GM21825 (cell line): ENCODE measurements at regions not wholly inside any gene's neighbourhood (a gene's known extent, or its start where the extent isn't known, plus 50 kb on each side); places are given as distances from the start of the nearest gene placed in this dataset.

Experiments used
- ATAC-seq: cut with Tn5 transposase; IDR thresholded peaks from one replicate; pipeline ENCODE4 v1.9.1; 2021; ENCODE audit warnings: mild to moderate bottlenecking, moderate library complexity; ENCODE audit not compliant: unreplicated experiment

DNA sequence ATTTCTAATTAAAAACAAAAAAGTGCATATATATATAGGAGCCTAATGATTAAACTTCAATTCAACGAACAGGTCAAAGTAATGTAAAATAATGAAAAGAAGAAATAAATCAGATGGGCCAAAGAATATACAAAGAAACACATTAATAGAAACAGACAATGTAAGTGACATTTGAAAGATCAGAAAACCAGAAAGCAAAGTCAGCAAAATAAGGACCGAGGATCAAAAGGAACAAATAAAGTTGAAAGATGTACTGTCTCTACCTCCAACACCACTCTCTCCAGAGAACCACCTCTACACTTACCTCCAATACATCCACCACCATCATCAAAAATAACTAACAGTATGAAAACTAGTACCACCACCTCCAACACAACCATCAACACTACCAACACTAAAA is 1226.3 kb upstream of the NCAM2 start:
- ATAC-seq, result no peak

DNA sequence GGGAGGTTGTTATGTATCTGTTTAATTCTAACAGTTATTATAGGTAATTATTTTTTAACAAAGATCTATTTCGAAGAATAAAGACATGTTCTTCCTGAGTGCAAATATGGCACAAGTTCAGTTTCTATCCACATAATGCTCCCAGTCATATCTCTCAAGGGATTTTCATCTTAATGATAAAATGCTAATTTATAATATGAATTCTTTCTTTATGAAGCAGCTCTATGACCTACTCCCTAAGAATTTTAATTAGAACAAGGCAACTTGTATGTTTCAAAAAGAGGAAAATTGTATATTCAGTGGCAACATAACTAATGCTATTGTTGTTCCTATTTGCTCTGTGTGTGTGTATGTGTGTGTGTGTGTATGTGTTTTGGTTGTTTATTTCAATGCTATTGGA is 1222.1 kb upstream of the NCAM2 start:
- no peak for ATAC-seq

DNA sequence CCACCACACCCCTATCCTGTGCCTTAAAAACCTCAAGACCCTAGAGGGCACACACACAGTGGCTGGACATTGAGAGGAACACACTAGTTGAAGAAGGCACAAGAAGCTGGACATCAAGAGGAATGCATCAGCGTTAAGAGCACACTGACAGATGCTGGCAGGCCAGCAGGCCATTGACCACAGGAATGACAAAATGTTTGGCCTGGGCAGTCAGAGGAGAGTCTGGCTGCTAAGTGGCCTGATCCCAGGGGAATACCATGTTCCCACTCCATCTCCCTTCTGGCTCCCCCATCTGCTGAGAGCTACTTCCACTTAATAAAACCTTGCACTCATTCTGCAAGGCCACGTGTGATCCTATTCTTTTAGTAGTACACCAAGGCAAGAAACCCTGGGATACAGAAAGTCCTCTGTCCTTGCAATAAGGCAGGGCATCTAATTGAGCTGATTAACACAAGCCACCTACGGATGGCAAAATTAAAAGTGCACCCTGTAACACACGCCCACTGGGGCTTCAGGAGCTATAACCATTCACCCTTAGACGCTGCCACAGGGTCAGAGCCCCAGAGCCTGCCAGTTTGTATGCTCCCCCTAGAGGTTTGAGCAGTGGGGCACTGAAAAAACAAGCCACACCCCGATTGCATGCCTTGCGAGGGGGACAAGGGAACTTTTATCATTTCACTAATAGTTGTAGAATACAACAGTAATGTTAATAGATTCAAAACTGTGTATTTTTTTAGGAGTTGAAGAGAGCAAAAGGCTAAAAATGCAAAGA is 1216.1 kb upstream of the NCAM2 start:
- ATAC-seq, result no peak

DNA sequence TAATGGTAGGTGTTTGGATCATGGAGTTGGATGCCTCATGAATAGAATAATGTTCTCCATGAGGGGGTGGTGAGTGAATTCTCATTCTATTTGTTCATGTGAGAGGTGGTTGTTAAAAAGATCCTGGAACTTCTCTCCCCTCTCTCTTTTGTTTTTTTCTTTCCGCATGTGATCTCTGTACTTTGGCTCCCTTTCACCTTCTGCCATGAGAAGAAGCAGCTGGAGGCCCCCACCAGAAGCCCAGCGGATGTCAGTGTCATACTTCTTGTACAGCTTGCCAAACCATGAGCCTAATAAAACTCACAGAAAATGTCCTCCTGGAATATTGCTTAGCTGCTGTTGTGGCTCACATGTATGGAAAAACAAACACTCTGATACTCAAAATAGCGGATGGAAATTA is 1212.3 kb upstream of the NCAM2 start:
- ATAC-seq, result no peak

DNA sequence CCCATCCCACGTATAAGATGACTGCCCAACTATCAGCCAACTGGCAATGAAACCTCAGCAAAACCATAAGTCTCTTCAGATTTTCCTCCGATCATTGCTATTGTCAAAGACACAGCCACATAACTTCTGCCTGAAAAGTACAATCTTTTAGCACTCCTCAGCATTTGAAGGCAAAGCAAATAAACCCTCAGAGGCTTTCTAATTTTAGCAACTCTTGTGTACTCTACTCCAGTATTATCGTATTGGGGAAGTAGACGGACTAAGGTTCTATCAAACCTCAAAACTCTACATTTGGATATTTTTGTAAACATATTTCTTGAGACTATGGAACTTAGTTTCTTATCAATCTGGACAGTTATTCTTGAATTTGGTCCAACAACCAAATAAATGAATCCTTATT is 1206.2 kb upstream of the NCAM2 start:
- no peak for ATAC-seq

DNA sequence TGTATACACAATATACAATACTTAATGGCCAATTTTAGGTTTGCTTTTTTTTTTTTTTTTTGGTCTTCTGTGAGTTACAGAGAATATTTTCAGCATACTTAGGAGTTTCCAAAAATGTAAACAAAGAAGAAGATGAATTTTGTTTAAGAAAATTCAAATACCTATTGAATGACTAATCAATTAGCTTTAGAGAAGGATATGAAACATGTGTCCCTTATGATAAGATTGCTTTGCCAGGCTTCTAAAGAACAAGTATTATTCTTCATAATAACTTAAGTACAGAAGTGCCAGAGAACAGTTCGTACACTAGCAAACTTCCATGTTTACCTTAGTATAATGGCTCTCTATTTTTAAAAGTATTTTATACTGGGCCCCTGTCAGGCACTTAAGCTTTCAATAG is 1191.0 kb upstream of the NCAM2 start:
- ATAC-seq, result no peak

DNA sequence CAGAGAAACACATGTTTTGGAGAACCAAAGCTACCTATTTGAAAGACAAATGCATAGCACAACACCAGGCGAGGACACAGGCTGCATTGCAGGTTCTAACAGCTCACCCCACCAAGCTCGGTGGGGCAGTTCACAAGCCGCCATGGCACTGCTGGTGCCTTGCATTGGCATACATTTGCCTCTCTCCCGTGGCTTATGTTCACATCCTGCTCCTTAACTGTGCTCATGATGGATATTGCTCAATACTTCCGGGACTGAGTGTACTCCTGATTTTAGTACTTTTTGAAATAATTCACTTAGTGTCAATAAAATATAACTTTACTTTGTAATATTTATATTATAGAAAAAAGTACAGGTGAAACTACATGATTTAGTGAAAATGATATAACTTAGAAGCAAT is 1187.4 kb upstream of the NCAM2 start:
- ATAC-seq, result no peak

DNA sequence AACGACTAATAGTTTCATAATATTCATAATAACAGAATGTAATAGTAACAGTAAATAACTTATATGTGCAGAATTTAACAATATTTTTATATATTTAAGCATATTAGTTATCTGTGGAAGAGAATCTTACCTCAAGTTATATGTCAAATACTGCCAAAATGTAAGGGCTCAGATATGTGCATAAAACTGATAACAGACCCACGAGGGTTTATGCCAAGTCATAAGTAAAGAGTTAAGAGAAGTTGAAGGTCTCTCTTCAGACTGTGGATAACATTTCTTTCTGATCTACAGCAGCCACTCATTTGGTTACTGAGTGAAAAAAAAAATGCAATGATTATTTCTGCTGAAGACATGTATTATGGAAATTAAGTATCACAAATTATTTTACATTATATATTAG is 1167.8 kb upstream of the NCAM2 start:
- no peak for ATAC-seq

DNA sequence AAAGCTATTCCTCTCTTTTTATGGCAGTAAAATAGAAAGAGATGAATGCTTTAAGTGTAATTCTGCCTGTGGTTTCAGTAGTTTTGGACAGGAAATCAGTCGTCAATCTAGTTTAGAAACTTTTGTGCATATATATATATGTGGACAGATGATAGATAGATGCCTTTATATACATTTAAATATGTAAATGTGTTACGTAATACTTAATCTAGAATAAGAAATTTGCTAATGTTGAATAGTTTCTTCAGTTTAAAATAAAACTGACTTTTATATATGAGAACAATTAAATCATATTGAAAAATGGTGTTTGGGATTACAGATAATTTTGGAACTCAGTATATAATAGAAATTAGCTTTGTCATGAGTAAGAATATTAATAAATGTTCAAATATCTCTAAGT is 1165.7 kb upstream of the NCAM2 start:
- no peak for ATAC-seq

DNA sequence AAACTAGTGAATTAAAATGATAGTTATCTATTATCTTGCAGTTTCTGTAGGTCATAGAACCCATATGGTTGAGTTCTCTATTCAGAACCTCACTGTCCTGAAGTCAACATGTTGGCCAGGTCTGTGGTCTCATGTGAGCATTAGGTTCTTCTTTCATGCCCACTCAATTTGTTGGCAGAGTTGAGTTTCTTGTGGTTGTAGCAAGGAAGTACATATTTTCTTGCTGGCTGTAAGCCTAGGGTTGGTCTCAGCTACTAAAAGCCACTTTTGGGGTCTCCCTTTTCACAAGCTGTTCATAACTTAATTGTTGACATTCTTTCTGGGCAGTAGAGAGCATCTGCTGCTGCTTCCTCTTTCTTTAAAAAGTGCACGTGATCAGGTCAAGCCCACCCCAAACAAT is 1165.1 kb upstream of the NCAM2 start:
- no peak for ATAC-seq

DNA sequence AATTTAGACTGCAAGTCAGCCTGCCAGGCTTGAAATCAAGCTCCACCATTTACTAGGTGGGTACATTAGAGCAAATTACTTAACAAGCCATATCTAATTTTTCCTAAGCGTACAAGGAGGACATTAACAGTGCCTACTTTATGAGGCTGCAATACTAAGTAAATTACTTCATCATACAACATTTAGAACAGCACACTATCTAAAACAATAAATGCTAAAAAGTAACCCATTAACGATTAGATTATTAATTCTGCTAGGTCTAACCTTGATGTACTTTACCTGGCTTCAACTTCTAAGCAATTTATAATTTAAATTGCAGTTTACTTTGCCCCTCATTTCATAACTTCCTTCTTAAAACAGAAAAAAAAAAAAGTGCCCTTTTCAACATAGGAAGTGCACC is 1155.6 kb upstream of the NCAM2 start:
- no peak for ATAC-seq

DNA sequence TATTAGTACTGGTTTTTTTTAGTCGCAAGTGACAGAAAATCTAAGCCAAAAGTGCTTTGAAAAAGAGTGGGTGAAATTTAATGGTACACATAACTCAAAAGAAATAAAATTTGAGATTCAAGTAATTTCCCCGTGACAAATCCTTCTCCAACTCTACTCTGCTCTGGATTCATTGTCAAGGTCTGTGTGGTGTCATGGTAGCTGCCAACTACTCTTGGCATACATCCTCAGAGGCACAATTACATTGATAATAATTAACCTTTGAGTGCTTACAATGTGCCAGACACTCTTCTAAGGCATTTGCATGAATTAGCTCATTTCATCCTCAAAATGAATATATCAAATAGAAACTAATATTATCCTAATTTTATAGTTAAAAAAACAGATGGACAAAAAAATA is 1153.9 kb upstream of the NCAM2 start:
- ATAC-seq, result no peak

DNA sequence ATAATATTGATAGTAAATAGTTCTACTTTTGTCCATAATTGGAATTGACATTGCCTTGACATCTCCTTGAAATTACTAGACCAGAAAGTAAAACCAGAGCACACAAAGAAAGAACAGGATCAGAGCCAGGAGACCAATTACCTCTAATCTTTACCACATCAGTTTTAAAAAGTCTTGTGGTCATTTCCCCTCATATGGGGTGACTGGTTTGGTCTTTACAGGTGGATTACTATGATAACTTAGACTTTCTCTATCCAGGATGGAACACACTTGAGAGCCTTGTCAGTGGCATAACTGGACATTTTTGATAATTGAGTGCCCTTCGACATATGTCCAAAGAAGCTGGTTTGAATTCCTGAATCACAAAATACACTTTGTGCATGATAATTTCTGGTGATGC is 1148.1 kb upstream of the NCAM2 start:
- no peak for ATAC-seq

DNA sequence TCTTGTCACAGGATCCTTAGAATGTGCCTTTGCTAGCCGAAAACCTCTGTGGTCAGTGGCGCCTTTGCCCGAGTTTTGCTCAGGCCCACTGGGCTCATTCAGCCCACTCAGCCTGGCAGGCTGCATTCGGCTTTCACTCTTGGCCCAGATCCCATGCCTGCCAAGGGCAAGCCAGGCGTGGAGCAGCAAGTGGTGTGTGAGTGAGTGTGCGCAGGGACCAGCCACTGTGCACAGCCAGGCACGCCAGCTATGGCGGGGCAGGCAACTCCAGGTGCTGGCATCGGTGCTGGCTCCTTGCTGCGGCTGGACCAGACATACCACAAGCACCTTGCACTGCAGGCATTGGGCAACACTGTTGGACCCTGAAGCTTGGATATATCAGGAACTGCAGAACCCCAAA is 1145.1 kb upstream of the NCAM2 start:
- no peak for ATAC-seq

DNA sequence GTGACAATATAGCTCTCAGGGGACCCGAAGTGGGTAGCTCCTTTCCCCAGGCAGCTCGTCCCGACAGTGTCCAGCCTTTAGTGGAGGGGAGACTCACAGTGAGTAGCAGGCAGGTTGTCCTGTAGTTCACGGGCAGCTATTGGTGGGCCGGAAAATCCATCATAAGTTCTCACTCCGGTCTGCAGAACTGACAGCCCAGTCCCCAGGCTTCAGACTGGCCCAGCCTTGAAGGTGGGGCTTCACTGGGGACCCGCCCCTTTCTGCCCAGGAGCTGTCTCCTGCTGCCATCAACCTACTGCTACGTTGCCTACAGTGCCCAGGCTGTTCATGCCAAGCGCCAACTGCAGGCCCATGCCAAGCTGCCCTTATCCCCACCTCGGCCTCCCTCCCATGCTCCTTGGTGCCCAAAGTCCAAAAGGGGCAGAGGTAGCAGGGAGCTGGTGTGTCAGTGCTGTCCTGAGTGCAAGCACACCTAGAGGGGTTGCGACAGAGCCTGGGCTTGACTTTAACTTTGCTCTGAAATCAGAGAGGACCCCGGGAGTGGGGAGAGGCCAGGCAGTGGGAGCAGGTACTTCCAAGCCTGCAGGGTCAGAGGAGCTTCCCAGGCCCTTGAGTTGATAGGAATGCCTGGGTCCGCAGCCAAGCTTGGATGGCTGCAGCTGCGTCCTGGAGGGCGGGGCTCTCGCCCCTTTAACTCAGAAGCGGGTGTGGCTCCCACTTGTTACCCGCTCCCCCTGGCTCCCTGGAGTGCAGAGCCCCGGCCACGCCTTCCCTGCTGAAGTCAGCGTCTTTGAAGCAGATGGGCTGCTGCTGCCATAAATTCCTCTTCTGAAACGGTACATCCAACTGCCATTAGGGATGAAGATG is 1144.3 kb upstream of the NCAM2 start:
- ATAC-seq, result no peak

DNA sequence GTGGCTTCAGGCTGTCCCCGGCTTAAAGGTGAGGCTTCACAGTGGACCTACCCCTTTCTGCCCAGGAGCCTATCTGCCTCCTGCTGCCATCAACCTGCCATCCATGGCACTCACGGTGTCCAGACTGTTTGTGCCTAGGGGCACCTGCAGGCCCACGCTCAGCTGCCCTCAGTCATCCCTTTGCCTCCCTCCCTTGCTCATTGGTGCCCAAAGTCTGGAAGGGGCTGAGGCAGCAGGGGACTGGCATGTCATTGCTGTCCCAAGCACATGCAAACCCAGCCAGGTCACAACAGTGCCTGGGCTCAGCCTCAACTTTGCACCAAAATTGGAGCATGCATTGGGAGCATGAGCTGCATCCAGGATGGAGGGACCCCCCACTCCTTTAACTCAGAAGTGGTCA is 1142.7 kb upstream of the NCAM2 start:
- no peak for ATAC-seq

DNA sequence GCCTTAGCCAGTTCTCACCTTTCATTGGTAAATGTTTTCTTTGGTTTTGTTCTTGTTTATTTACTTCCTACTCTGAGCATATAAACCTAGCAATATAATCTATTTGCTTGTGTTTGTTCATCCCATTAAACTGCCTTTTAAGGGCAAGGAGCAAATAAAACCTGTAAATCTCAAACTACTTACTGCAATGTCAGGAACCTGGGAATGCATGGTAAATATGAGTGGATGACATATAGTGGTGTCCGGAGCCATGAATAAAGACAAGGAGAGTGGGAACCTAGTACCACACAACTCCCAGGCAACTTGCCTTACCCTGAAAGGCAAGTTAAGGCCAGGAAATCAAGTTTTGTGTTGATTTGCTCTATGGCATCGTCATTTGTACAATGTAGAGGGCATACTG is 1133.7 kb upstream of the NCAM2 start:
- ATAC-seq, result no peak

DNA sequence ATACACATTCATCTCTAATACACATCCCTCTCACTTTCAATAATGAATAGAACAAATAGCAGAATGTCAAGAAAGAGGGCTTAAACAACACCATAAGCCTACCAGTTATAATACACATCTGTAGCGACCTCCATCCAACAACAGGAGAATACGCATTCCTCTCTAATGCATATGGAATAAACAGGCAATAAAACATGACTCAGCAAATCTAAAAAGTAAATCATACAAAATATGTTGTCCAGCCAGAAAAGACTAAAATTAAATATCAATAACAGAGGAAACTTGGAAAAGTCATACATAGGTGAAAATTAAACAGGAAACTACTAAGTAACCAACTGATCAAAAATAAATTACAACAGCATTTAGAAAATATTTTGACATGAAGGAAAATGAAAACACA is 1127.5 kb upstream of the NCAM2 start:
- no peak for ATAC-seq

DNA sequence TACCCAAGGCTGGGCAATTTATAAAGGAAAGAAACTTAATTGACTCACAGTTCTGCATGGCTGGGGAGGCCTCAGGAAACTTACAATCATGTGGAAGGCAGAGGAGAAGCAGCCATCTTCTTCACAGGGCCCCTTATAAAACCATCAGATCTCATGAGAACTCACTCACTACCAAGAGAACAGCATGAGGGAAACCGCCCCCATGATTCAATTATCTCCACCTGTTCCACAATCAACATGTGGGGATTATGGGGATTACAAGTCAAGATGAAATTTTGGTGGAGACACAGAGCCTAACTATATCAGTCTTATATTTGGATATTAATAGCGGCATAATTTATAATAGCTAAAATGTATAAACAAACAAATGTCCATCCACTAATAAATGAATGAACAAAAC is 1123.7 kb upstream of the NCAM2 start:
- ATAC-seq, result no peak

DNA sequence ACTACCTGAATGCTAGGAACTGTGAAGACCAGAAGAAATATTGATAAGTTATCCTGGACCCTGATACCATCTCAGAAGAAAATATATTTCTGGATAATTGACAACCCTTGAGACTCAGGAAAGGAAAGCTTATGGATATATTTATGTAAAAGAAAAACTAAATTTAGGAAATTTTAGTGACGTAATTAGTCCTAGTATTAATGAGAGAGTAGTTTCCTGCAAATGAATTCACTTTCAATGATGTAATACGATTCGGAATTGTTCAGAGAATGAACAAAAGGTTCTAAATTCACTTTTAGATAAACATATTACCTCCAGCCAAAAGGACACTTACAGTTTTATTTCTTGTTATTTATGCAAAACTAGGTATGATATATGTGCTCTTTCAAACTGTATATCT is 1120.1 kb upstream of the NCAM2 start:
- no peak for ATAC-seq

DNA sequence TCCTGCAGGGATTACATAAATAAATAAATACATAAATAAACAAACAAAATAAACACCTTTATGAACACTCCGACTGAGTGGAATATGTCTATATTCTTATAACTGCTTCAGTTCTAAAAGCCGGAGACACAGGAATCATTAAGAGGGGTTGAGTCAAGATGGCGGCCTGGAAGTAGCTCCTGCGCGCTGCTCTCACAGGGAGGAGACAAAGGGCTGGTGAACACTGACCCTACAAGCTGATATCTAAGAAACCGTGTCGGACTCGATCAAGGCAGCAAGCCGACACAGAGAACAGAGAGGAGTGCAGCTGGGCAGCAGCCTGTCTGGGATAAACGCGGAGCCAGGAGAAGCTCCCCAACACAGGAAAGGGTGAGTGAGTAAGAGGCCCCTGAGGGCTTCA is 1098.6 kb upstream of the NCAM2 start:
- ATAC-seq, result no peak

DNA sequence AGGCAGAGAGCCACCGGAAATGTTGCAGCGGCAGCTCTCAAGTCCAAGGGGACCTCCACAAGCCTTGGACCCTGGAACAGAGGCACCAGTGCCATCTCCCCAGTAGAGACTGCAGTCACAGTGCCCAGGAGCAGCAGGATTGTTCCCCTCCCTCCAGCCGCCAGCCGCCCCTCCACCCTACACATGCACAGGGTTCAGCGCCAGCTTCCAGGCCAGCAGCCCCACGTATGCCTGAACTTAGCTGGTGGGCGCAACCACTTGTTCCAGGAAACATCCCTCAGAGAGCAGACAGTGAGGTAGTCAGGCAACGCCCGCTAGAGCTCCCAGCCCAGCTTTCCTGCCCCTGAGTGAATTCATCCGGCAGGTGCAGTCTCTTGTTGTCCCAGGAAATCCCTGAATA is 1098.1 kb upstream of the NCAM2 start:
- ATAC-seq, result no peak
